Vagina (tissue), 2 donors: ENCODE measurements at regions not wholly inside any gene's neighbourhood (a gene's known extent, or its start where the extent isn't known, plus 50 kb on each side); places are given as distances from the start of the nearest gene placed in this dataset.

Source experiments
- DNase-seq, 2 donors: peaks; one replicate each; pipeline ENCODE4 v3.0.0-alpha.2; 2017; ENCODE audit errors: extremely low spot score in 2 of 2
- H3K27ac ChIP-seq: fragments of 200-600 bp; sonication (generic); one replicate; pipeline ENCODE4 v1.5.1; 2019
- H3K27me3 ChIP-seq: fragments of 200-600 bp; sonication (generic); one replicate; pipeline ENCODE4 v1.5.1; 2019
- H3K36me3 ChIP-seq, 2 donors: fragments of 200-600 bp; sonication (generic); one replicate each; pipeline ENCODE4 v1.5.1; 2017 to 2019
- H3K4me1 ChIP-seq: fragments of 200-600 bp; sonication (generic); one replicate; pipeline ENCODE4 v1.5.1; 2019
- H3K4me3 ChIP-seq, 2 donors: fragments of 200-600 bp; sonication (generic); 1 replicate in 1 of 2; 2 replicates in 1 of 2; pipeline ENCODE4 v1.5.1; 2016 to 2019
- H3K9me3 ChIP-seq: fragments of 200-600 bp; sonication (generic); one replicate; pipeline ENCODE4 v1.5.1; 2019
- POLR2A ChIP-seq, 2 donors: fragments of 450-650 bp; IDR thresholded peaks; one replicate each; pipeline ENCODE4 v1.6.1; 2017; ENCODE audit warnings: antibody characterized with exemption in 2 of 2, mild to moderate bottlenecking in 2 of 2, moderate library complexity in 2 of 2
- POLR2AphosphoS5 ChIP-seq, 2 donors: sonication (generic); formaldehyde crosslinking; IDR thresholded peaks; one replicate each; pipeline ENCODE4 v1.9.0; 2017; ENCODE audit warnings: antibody characterized with exemption in 2 of 2, mild to moderate bottlenecking in 2 of 2, low read depth in 1 of 2; ENCODE audit not compliant: insufficient read depth in 1 of 2
- intact Hi-C: fragments of 100-400 bp; cut with DNase I; formaldehyde crosslinking; loops from one replicate; pipeline ENCODE4 v1.15.1; 2023
- TF ChIP-seq, protein P1 (sequence below), 3 experiments: fragments of 450-650 bp in 2 of 3; fragments of 200-600 bp in 1 of 3; sonication (generic) in 1 of 3; IDR thresholded peaks; one replicate each; pipeline ENCODE4 v1.5.1; 2017 to 2019; ENCODE audit warnings: antibody characterized with exemption in 3 of 3, mild to moderate bottlenecking in 2 of 3, moderate library complexity in 2 of 3

DNA sequence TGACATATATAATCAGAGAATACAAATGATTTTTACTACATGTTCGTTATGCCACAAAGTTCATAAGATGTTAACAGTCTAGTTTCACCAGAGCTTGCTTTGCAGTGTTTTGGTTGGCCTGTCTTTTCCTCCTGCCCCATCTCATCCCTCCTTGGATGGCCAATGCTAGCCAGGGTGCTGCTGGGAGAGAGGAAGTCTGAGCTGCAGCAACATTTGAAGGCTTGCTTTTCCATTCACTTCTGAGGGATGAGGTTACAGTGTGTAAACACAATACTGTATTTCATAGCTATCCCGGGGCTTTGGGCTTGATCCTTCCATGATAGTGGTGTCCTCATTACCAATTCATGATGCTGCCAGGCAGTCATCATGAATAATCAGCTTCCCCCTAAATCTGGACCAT lies 170.5 kb downstream of the RAB11FIP2 start:
- TF ChIP-seq, protein P1, sequence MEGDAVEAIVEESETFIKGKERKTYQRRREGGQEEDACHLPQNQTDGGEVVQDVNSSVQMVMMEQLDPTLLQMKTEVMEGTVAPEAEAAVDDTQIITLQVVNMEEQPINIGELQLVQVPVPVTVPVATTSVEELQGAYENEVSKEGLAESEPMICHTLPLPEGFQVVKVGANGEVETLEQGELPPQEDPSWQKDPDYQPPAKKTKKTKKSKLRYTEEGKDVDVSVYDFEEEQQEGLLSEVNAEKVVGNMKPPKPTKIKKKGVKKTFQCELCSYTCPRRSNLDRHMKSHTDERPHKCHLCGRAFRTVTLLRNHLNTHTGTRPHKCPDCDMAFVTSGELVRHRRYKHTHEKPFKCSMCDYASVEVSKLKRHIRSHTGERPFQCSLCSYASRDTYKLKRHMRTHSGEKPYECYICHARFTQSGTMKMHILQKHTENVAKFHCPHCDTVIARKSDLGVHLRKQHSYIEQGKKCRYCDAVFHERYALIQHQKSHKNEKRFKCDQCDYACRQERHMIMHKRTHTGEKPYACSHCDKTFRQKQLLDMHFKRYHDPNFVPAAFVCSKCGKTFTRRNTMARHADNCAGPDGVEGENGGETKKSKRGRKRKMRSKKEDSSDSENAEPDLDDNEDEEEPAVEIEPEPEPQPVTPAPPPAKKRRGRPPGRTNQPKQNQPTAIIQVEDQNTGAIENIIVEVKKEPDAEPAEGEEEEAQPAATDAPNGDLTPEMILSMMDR (IDR thresholded peaks at IDR 0.05): no peak
- no peak for TF ChIP-seq POLR2AphosphoS5 (IDR thresholded peaks at IDR 0.05; ENCODE audit: insufficient read depth in 1 of 2, low read depth in 1 of 2)
- no peak for TF ChIP-seq POLR2A (IDR thresholded peaks at IDR 0.05)
- Histone ChIP-seq H3K9me3 (no peaks in the 10 kb centered on the region), H3K4me3 (no peak overlapping the region), H3K27me3 (no peaks in the 10 kb centered on the region), H3K27ac (no peak overlapping the region), H3K4me1 (no peaks in the 10 kb centered on the region), H3K36me3 (no peaks in the 10 kb centered on the region)
- intact Hi-C loops: no loop called here
- DNase-seq: no peak

DNA sequence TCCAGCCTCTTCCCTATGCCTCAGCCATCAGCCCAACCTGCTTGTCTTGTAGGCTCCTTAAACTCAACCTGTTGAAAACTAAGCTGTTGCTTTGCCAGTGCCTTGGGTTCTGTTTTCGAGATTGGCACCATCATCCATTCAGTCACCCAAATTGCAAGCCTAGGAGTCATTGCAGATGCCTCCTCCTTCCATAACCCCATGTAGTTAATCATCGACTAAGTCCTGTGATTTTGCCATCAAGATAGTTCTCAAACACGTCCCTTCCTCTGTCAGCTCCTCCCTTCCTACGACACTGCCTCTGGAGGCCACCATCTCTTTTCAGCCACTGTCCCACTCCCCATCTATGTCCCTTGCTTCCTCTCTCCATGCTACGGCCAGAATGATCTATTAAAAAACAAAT lies 168.1 kb downstream of the RAB11FIP2 start:
- Histone ChIP-seq H3K27ac (no peak overlapping the region), H3K9me3 (no peaks in the 10 kb centered on the region), H3K36me3 (no peaks in the 10 kb centered on the region), H3K4me1 (no peaks in the 10 kb centered on the region), H3K4me3 (no peak overlapping the region), H3K27me3 (no peaks in the 10 kb centered on the region)
- no peak for DNase-seq
- TF ChIP-seq POLR2A (IDR thresholded peaks at IDR 0.05): no peak
- intact Hi-C loops: no loop called here

DNA sequence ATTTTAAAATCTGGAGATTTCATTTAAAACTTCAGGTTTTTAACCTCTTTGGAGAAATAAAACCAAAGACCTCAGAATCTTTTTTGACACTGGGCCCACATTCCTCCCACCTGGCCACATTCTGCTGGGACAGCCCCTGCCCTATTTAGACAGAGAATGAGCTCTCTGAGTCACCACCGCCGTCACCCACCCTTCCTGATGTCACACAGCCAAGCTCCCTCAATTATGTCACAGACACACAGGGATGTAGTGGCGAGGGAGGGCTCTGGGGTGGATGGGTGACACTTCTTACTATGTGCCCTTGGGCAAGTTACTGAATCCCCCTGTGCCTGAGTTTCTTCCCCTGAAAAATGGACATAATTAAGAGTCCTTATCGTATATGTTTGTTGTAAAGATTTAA lies 162.6 kb downstream of the RAB11FIP2 start:
- Histone ChIP-seq H3K9me3 (no peaks in the 10 kb centered on the region), H3K4me1 (no peaks in the 10 kb centered on the region), H3K36me3 (no peaks in the 10 kb centered on the region), H3K27ac (no peak overlapping the region), H3K4me3 (no peak overlapping the region), H3K27me3 (no peaks in the 10 kb centered on the region)
- DNase-seq: no peak
- intact Hi-C loops: no loop called here
- TF ChIP-seq POLR2AphosphoS5 (IDR thresholded peaks at IDR 0.05; ENCODE audit: insufficient read depth in 1 of 2, low read depth in 1 of 2) (no peak), POLR2A (IDR thresholded peaks at IDR 0.05) (no peak)
- TF ChIP-seq, protein P1 (IDR thresholded peaks at IDR 0.05): no peak

- intact Hi-C loops: no loop called here
These were observed 162.1 kb downstream of the RAB11FIP2 start for GRCh38 chr10:117884592-117884991.

GRCh38 chr10:117885206-117885829 lies 161.4 kb downstream of the RAB11FIP2 start:
- TF ChIP-seq, protein P1 (IDR thresholded peaks at IDR 0.05): no peak
- TF ChIP-seq POLR2AphosphoS5 (IDR thresholded peaks at IDR 0.05; ENCODE audit: insufficient read depth in 1 of 2, low read depth in 1 of 2) (no peak), POLR2A (IDR thresholded peaks at IDR 0.05) (no peak)
- H3K27me3 ChIP-seq: no peaks in the 10 kb centered on the region
- no peak overlapping the region for H3K27ac ChIP-seq
- H3K9me3 ChIP-seq: no peaks in the 10 kb centered on the region
- H3K4me1 ChIP-seq: no peaks in the 10 kb centered on the region
- H3K36me3 ChIP-seq: no peaks in the 10 kb centered on the region
- intact Hi-C loops: no loop called here
- DNase-seq: no peak
- H3K4me3 ChIP-seq: no peak overlapping the region

More at GRCh38 chr10:117884592-117884991, 162.1 kb downstream of the RAB11FIP2 start:
- Histone ChIP-seq H3K27ac (no peak overlapping the region), H3K9me3 (no peaks in the 10 kb centered on the region), H3K36me3 (no peaks in the 10 kb centered on the region), H3K27me3 (no peaks in the 10 kb centered on the region), H3K4me1 (no peaks in the 10 kb centered on the region), H3K4me3 (no peak overlapping the region)
- TF ChIP-seq, protein P1 (IDR thresholded peaks at IDR 0.05): no peak
- TF ChIP-seq POLR2AphosphoS5 (IDR thresholded peaks at IDR 0.05; ENCODE audit: insufficient read depth in 1 of 2, low read depth in 1 of 2): no peak
- no peak for TF ChIP-seq POLR2A (IDR thresholded peaks at IDR 0.05)
- DNase-seq: no peak
